IMR-90 (cell line): ENCODE measurements at regions not wholly inside any gene's neighbourhood (a gene's known extent, or its start where the extent isn't known, plus 50 kb on each side); places are given as distances from the start of the nearest gene placed in this dataset.

Experiments used
- ATAC-seq: fragments of 200-7000 bp; cut with Tn5 transposase; 2 replicates; pipeline ENCODE4 v1.9.1; 2020; ENCODE audit warnings: low read depth, mild to moderate bottlenecking, moderate library complexity
- BruUV-seq: library from RNA; stranded (reverse); fragments of 400-500 nt; replicated peaks from 2 replicates; lab custom pipeline; 2021; lab: Mats Ljungman, UMichigan
- CTCF ChIA-PET: fragments of 300-600 bp; formaldehyde crosslinking; extraction: SDS; loops from one replicate; lab custom pipeline; 2021; ENCODE audit warnings: antibody characterized with exemption; lab: Yijun Ruan, JAX
- POLR2A ChIA-PET: fragments of 300-600 bp; sonication (Branson Sonifier 250); formaldehyde crosslinking; loops from one replicate; lab custom pipeline; 2022; ENCODE audit warnings: antibody characterized with exemption; ENCODE audit not compliant: unreplicated experiment; lab: Charles Lee
- DNase-seq: peaks from one replicate; pipeline ENCODE4 v3.0.0; 2013
- H2AFZ ChIP-seq: replicated peaks from 2 replicates; pipeline ENCODE3; 2013; ENCODE audit warnings: low read length, mild to moderate bottlenecking; ENCODE audit not compliant: poor library complexity
- H2AK5ac ChIP-seq: 2 replicates; pipeline ENCODE4 v1.6.1; 2013; ENCODE audit warnings: low read depth, low read length, inconsistent platforms
- H2AK9ac ChIP-seq: replicated peaks from 2 replicates; pipeline ENCODE3; 2013; ENCODE audit warnings: mild to moderate bottlenecking, low read depth, low read length, moderate library complexity; ENCODE audit not compliant: poor library complexity
- H2BK120ac ChIP-seq: 2 replicates; pipeline ENCODE4 v1.6.1; 2013; ENCODE audit warnings: low read depth, low read length, inconsistent platforms
- H2BK15ac ChIP-seq: 3 replicates; pipeline ENCODE4 v1.6.1; 2013; ENCODE audit warnings: low read depth, low read length, inconsistent platforms
- H2BK20ac ChIP-seq: 2 replicates; pipeline ENCODE4 v1.6.1; 2013; ENCODE audit warnings: low read depth, mild to moderate bottlenecking, inconsistent platforms, low read length, moderate library complexity
- H2BK5ac ChIP-seq: 2 replicates; pipeline ENCODE4 v1.6.1; 2013; ENCODE audit warnings: mild to moderate bottlenecking, low read depth, low read length, inconsistent platforms; ENCODE audit not compliant: poor library complexity, severe bottlenecking
- H3K14ac ChIP-seq: replicated peaks from 2 replicates; pipeline ENCODE4 v1.6.1; 2013; ENCODE audit warnings: low read depth, low read length, inconsistent platforms
- H3K18ac ChIP-seq: 2 replicates; pipeline ENCODE4 v1.6.1; 2013; ENCODE audit warnings: low read depth, low read length, control low read depth
- H3K23ac ChIP-seq: 2 replicates; pipeline ENCODE4 v1.6.1; 2013; ENCODE audit warnings: low read depth, low read length, inconsistent platforms
- H3K27ac ChIP-seq: 2 replicates; pipeline ENCODE4 v1.5.1; 2013; ENCODE audit warnings: mild to moderate bottlenecking, control low read depth, low read length; ENCODE audit not compliant: insufficient read depth
- H3K27me3 ChIP-seq: 2 replicates; pipeline ENCODE4 v1.6.1; 2013; ENCODE audit warnings: low read length; ENCODE audit not compliant: control insufficient read depth, insufficient read depth
- H3K36me3 ChIP-seq: 2 replicates; pipeline ENCODE4 v1.6.1; 2013; ENCODE audit warnings: low read length, mixed read lengths; ENCODE audit not compliant: control insufficient read depth, insufficient read depth
- H3K4ac ChIP-seq: 2 replicates; pipeline ENCODE4 v1.6.1; 2013; ENCODE audit warnings: low read depth, low read length, inconsistent platforms
- H3K4me1 ChIP-seq: 2 replicates; pipeline ENCODE4 v1.6.1; 2013; ENCODE audit warnings: low read length, mixed read lengths; ENCODE audit not compliant: control insufficient read depth, insufficient read depth
- H3K4me2 ChIP-seq: 2 replicates; pipeline ENCODE4 v1.6.1; 2013; ENCODE audit warnings: low read depth, mild to moderate bottlenecking, control low read depth, low read length, moderate library complexity
- H3K4me3 ChIP-seq: 2 replicates; pipeline ENCODE4 v1.5.1; 2013; ENCODE audit warnings: low read depth, mild to moderate bottlenecking, control low read depth, low read length, moderate library complexity; ENCODE audit not compliant: insufficient read depth
- H3K56ac ChIP-seq: 2 replicates; pipeline ENCODE4 v1.6.1; 2013; ENCODE audit warnings: low read length, inconsistent platforms; ENCODE audit not compliant: insufficient read depth; ENCODE audit errors: extremely low read depth
- H3K79me1 ChIP-seq, 2 experiments: 2 replicates each; pipeline ENCODE4 v1.6.1; 2013; ENCODE audit warnings: low read length in 2 of 2, inconsistent platforms in 1 of 2, low read depth in 1 of 2
- H3K9ac ChIP-seq: 2 replicates; pipeline ENCODE4 v1.6.1; 2013; ENCODE audit warnings: low read depth, low read length, control low read depth
- H3K9me1 ChIP-seq: 2 replicates; pipeline ENCODE4 v1.6.1; 2013; ENCODE audit warnings: low read length, inconsistent platforms; ENCODE audit not compliant: insufficient read depth
- H3K9me3 ChIP-seq: 2 replicates; pipeline ENCODE4 v1.6.1; 2013; ENCODE audit warnings: low read length; ENCODE audit not compliant: control insufficient read depth, insufficient read depth
- H4K20me1 ChIP-seq: 2 replicates; pipeline ENCODE4 v1.6.1; 2013; ENCODE audit warnings: low read length, inconsistent platforms; ENCODE audit not compliant: insufficient read depth
- H4K5ac ChIP-seq: 2 replicates; pipeline ENCODE4 v1.6.1; 2013; ENCODE audit warnings: mild to moderate bottlenecking, low read depth, low read length, control low read depth
- H4K8ac ChIP-seq, 2 experiments: 2 replicates each; pipeline ENCODE4 v1.6.1; 2013; ENCODE audit warnings: low read depth in 2 of 2, low read length in 2 of 2, control low read depth in 1 of 2, inconsistent platforms in 1 of 2
- H4K91ac ChIP-seq: 2 replicates; pipeline ENCODE4 v1.6.1; 2013; ENCODE audit warnings: low read depth, low read length, inconsistent platforms; ENCODE audit not compliant: insufficient read depth
- MXI1 ChIP-seq: IDR thresholded peaks from 2 replicates; pipeline ENCODE4 v1.6.1; 2012; ENCODE audit warnings: low read depth, mild to moderate bottlenecking, low read length, moderate library complexity, borderline replicate concordance
- RFX5 ChIP-seq: IDR thresholded peaks from 2 replicates; pipeline ENCODE4 v1.8.0; 2012; ENCODE audit warnings: low read depth, mild to moderate bottlenecking, low read length, moderate library complexity
- SMC3 ChIP-seq: fragments of 150-350 bp; IDR thresholded peaks from 2 replicates; pipeline ENCODE4 v1.6.1; 2016; ENCODE audit warnings: low read depth, mild to moderate bottlenecking, antibody characterized with exemption, low read length, moderate library complexity
- WGBS, 2 experiments: methylation state at CpG; one replicate each; pipeline versions ENCODE4 v1.1.5 to v1.1.7; 2013; ENCODE audit warnings: missing lambda C conversion rate in 2 of 2; ENCODE audit not compliant: insufficient read length in 1 of 2; ENCODE audit errors: extremely low coverage in 2 of 2; 5-methylcytosine and 5-hydroxymethylcytosine counted together
- dilution Hi-C: fragments of 300-500 bp; cut with HindIII; formaldehyde crosslinking; loops from one replicate; pipeline ENCODE4 v1.14.3; 2018; ENCODE audit warnings: low sequenced_read_pairs; ENCODE audit not compliant: unreplicated experiment
- in situ Hi-C: fragments of 300-500 bp; cut with MboI; formaldehyde crosslinking; loops from 3 replicates; pipeline ENCODE4 v1.14.3; 2019; ENCODE audit warnings: low sequenced_read_pairs, inconsistent platforms, mixed read lengths
- intact Hi-C: fragments of 100-400 bp; cut with micrococcal nuclease; formaldehyde crosslinking; loops from 2 replicates; pipeline ENCODE4 v1.10.0; 2022

- H4K5ac ChIP-seq = no peak overlapping the region
- H3K23ac ChIP-seq = no peak overlapping the region
- H3K9ac ChIP-seq = no peak overlapping the region
- ChIA-PET POLR2A (no interaction called here), CTCF (no interaction called here)
- H4K91ac ChIP-seq = no peak overlapping the region
- in situ Hi-C loops (no loop called here), intact Hi-C loops (no loop called here), dilution Hi-C loops (no loop called here)
- no peak overlapping the region for H2BK20ac ChIP-seq
- H2AK9ac ChIP-seq = no peak overlapping the region
- no peaks in the 10 kb centered on the region for H3K27me3 ChIP-seq
- H3K79me1 ChIP-seq = no peaks in the 10 kb centered on the region
- H2AK5ac ChIP-seq = no peak overlapping the region
- WGBS, 2 experiments = 85% methylated on average over 7 of the region's 15 CpGs; no CpG with 5 or more reads in 1 of the 2 experiments
- ATAC-seq (no peak), DNase-seq (no peak)
- no peak overlapping the region for H2BK5ac ChIP-seq
- H4K8ac ChIP-seq = no peak overlapping the region
- H3K14ac ChIP-seq = no peak overlapping the region
- no peak overlapping the region for H3K56ac ChIP-seq
- BruUV-seq = no TSS peak
- no peak overlapping the region for H3K4me2 ChIP-seq
- no peaks in the 10 kb centered on the region for H3K9me1 ChIP-seq
- no peak overlapping the region for H3K27ac ChIP-seq
- no peak overlapping the region for H2BK15ac ChIP-seq
- H3K4ac ChIP-seq = no peak overlapping the region
- H2BK120ac ChIP-seq = no peak overlapping the region
- no peak overlapping the region for H3K18ac ChIP-seq
- no peaks in the 10 kb centered on the region for H3K36me3 ChIP-seq
- TF ChIP-seq SMC3 (no peak), MXI1 (no peak), RFX5 (no peak)
- H2AFZ ChIP-seq = no peak overlapping the region
- H3K4me1 ChIP-seq = no peaks in the 10 kb centered on the region
- H3K4me3 ChIP-seq = no peak overlapping the region
- H3K9me3 ChIP-seq = peaks cover 21% of the 10 kb centered on the region; the same call in 1 of the 2 replicates
- no peaks in the 10 kb centered on the region for H4K20me1 ChIP-seq
These were observed 142.5 kb downstream of the DNAJB6 start for GRCh38 chr7:157479326-157479725.
